GM18508 (cell line): ENCODE measurements at regions not wholly inside any gene's neighbourhood (a gene's known extent, or its start where the extent isn't known, plus 50 kb on each side); places are given as distances from the start of the nearest gene placed in this dataset.
"Not testable (repeated sequence)": the region's sequence is repeated elsewhere in the genome, so short reads cannot be mapped to it uniquely, and the experiment has no call there.

ENCODE experiments used
- ATAC-seq: cut with Tn5 transposase; IDR thresholded peaks from one replicate; pipeline ENCODE4 v1.9.1; 2021; ENCODE audit warnings: moderate number of reproducible peaks; ENCODE audit not compliant: insufficient read depth, unreplicated experiment

DNA sequence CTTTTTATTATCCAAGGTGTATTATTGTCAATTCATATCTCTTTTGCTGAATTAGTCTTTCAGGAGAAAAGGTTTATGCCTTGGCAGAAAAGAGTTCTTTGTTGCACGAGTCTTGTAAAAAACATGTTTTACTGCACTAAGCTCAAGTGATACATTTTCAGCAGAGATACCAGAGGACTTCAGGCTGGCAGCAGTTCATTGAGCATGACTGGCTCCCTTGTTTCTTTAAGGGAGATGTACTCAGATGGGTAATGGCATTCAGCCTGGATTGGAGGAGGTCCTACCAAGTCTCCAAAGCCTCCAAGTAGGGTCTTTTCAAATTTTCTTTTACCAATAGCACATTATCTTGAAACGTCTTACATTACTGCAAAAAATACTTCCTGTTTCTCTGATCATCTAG, 400.1 kb downstream of the NSUN3 start:
- ATAC-seq = no peak

DNA sequence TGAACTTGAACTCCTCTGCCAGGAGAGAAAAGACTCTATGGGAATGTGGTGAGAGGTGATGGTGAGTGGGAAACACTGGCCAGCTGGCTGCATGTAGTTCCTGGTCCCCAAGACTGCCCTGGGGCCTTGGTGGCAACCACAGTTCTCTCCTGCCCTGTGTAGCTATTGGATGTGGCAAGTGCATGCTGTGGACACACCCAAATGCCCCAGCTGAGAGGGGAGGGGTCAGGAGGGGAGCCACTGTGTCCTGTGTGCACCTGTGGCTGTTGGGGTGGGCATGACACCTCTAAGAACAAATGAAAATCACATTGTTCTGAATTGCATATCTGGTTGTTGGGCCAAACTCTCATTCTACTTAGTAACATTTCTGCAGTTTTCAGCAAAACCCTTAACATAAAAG, 409.6 kb downstream of the NSUN3 start:
- ATAC-seq = no peak

DNA sequence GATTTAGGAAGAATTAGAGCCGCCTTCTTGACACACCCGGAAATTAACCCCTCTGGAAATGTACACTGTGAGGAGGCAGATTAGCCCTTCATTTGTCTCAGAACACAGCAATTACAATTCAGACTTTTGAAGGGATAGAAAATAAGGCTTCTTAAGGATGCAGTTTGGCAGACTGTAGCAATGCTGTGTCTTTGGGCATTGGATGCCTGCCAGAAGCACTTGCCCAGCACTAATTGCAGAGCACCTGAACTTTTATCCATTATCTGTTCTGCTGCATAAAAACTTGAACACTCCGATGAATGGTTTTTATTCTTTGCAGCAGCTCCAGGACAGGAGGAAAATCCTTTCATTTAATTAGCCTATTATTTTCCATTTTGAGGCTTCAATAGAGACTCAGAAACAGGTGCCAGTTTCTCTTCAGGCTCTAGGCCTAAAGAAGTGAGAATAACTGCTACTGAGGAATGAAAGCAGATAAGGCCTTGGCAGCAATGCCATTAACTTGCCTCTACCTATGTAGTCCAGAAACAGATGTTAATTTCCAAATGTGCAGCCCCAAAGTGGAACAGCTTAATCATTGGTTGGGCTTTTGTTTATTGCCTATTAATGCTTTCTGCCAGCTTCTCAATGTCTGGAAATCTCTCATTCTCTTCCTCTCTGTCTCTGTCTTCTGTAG, 418.5 kb downstream of the NSUN3 start:
- no peak for ATAC-seq

DNA sequence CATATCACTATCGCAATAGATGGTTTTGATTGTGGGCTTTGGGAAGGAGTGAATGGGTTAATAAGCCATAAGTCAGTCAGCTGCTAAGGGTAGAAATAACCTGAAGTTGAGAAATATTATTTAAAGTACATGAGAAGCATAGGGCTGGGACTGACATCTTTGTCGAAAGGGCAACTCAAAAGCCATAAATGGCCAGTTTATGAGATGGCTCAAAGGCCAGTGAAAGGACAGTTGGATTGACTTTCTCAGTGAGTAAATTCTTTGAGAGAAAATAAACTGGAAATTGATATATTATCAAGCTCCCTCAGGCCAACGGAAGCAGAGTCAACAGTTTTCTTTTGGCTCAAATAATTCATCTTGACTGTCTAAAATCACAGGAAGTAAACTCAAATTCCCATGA, 419.8 kb downstream of the NSUN3 start:
- no peak for ATAC-seq

DNA sequence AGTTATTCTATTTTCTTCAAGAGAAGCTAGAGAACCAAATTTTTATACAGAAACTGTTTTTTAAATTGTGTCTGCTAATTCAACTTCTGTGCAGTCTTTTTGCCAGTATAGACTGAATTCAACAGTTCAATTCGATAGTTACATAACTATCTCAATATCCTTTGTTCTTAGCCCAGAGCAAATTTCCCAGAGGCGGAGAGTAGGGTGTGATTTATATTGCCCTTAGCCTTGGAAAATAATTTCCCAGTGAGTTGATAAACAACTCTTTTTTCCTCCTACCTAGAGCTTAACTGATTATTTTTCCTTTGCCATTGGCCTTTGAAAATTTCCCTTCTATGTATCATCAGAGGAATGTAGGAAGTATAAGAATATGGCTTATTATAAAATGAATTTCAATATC, 420.5 kb downstream of the NSUN3 start:
- no peak for ATAC-seq

DNA sequence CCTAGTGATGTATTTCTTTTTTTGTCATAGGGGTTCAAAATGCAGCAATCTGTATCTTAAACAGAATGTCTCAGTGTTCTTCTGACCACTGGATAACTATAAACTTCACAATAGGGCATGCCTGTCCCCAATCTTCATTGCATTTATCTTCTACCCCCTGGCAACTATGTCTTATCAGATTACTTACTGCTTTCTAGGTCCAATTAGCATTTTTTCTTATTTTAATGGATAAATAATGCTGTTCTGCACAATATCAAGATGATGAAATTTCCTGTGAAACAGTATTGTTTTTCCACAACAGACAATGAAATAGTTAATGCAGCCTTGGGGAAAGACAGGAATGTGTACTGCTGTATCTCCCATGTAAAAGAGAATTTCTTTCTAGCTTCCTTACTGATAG, 432.1 kb downstream of the NSUN3 start:
- no peak for ATAC-seq

DNA sequence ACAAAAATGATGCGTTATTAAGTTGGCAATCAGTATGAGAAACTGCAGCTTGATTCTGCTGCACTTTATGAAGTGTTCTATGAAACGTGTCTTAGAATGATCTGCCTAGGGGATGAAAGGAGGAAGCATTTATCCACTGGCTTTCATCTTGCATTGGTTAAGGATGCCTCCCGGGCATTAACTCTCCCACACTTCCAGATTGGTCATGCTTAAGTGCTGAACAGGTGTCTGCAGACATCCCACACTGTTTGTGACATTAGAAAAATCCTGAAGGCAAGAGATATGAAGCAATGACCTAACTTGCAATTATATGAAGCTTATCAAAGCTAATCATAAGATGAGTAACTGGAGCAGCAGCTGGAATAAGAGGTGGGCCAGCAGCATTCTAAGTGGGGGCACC, 437.3 kb downstream of the NSUN3 start:
- ATAC-seq = no peak

DNA sequence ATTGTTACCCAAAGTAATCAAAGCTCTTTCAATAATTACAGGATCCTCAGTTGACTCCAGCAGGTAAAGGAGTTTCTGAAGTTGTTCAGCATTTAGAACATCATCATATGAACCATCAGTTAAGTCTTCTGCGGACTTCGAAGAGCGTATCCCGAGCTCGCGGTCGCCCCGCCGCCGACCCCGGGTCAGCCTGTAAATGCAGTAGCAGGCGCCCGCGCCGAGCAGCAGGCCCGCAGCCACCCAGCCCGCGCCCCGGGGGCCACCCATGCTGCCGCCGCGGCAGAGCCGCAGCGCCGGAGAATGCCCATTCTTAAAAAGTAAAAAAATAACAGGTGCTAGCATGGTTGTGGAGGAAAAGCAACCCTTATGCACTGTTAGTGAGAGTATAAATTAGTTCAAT, 444.5 kb downstream of the NSUN3 start:
- ATAC-seq = not testable (repeated sequence)

DNA sequence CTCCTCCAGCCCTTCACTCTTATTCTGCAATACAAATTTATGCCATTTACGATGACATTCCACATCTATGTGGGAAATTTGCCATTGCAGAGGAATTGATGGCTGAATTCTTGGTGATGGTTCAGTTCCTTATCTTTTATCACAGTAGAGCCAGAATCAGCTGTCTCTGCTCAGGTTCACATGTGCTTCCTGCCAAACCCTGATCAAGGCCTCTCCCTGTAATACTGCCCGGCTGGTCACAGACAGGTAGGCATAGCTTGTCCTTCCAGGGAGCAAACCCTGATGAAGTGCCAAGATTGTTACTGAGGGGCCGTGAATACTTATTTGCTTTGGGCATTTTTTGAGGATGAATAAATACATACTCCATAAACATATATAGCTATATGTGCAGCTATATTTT, 450.0 kb downstream of the NSUN3 start:
- ATAC-seq = no peak

DNA sequence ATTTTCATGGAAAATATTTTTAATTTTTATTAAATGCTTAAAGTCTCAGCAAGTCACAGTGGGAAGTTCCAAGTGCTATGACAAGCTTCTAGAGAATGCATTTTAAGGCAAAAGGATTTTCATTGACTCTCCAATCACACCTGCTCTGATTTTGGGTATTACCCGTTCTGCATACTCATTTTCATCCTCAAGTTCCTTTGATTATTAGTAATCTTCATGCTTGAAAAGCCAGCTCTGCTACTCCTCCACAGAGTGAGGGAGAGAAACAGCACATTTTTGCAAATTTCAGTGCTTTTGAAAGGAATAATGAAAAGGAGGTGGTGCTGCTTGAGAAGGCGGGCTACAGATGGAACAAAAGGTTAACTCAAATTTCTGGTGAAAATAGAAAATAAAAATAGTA, 450.7 kb downstream of the NSUN3 start:
- peak; percentile 47 for ATAC-seq

DNA sequence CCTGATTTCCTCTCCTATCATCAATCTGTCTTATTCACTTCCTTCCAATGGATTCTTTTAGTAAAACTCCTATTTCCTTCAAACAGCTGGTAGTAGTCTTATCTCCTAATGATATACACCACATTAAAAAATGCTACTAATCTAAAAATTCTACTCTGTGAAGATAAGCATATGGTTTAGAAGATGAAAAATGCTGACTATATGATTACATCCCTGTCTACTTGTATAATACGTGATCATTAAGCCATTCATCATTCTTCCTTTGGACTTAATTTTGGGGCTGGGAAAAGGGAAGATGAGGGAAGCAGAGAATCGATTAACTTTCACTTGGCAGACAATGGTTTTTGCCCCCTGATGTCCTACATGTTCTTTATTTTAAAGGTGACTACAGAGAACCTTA, 453.1 kb downstream of the NSUN3 start:
- no peak for ATAC-seq

DNA sequence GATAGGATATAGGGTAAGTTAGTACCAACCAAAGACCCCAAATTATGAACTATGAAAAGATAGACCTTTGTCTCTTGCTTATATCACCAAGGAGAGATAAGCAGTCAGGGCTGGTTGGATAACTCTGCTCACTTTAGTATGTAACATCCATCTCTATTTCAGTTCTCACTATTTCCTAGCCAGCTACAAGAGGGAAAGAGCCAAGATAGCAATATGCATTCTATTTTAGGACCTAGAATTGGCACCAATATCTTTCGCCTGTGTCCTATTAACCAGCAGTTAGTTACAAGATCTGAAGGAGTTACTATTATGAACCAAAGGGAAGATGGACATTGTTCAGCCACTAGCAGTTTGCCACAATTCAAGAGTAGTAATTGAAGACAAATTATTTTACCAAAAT, 457.5 kb downstream of the NSUN3 start:
- ATAC-seq = no peak

DNA sequence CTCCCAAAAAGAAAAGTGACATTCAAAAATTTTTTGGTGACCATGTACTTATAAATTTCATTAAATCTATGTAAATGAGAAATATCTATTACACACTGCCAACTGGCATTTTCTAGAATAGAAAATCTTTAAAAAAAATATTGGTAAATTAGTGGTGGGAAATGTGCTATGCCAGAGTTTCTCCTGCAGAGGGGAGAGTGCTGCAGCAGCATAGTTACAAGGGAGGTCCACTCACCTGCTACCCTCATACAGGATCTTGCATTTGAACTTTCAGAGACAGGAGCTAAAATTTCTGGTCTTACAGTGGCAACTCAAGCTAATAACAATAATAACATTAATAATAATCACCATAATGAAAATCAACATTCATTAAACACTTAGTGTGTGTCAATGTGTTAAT, 459.6 kb downstream of the NSUN3 start:
- ATAC-seq = no peak

DNA sequence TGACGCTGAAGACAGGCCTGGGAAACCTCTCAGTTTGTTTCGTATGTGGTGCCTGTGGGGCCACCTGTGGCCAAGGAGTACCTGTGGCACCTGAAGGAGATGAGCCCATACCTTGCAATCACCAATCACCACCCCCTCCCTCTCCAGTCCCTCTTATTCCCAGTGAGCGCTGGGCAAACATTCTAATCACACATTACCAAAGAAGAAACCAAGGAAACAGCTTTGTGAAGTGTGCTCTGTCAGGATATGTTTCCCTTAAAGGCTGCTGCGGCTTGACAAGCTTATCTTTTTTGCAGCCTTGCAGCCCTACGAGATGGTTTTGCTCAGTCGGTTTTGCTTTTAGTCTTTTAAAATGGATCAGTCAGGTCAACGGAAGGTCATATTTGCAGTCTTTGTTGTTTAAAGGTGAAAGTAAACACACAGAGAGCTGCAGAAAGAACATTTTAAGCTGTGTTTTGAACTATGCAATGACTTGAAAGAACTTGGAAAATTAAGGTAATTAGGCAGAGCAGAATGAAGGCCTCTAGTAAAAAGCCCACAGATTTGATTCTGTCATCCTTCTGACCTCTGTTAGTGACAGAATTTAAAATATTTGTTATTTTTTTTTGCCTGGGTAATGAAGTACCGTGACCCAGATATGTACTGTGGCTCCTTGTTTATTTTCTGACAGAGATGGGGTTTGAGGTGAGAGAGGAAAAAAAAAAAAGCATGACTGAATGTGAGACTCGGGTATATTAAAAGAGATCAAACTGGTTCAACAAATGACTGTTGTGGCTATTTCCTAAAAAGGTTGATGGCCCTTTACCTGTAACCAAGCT, 461.4 kb downstream of the NSUN3 start:
- no peak for ATAC-seq

DNA sequence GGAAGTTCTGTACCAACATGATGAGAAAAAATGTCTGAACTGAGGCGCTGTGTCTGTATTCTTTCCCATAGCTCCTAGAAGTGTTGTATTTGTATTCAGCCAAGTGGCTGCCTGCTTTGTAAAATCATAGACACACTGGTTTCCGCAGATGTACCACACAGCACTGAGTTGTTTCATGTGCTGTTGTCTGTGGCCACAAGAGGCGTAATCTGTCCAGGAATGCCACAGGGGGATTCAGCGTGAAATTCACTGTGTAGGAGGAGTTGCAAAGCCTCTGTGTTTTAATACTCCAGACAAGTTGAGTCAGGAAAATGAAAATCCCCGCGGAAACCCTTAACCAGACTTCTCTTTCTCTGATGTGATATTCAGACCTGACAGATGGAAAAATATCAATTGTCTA, 462.2 kb downstream of the NSUN3 start:
- no peak for ATAC-seq

DNA sequence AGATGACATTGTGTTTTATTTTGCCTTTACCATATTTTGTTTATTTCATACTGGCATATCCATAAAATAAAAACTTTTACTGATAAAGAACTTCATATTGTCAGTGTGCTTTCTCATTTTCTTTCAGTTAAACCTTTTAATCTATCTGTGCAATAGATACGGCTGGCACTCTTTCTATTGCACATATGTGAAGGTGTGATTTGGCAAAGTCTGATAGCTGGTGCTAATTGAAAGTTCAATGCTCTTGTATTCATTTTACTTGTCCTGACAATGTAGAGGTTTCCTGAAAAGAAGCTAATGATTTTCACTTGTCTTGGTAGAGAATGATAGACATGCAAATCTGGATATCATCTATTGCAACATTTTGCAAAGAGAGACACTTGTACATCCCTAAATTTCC, 467.0 kb downstream of the NSUN3 start:
- no peak for ATAC-seq

DNA sequence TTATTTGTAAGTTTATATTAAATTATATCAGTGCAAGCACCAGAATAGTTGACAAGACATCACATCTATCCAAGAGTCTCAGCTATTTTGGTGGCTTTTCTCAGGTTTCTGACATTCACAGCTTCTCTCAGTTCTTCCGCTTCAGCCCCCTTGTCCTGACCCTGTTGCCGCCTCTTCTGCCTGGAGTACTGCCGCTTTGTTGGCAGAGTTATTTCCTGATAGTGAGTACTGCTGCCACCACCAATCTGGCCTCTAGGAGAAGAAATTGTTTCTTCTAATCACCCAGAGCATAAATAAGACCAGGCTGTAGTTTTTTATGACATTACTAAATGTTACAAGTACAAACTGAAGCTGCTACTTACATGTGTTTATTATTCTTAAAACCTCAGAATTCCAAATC, 470.1 kb downstream of the NSUN3 start:
- no peak for ATAC-seq

DNA sequence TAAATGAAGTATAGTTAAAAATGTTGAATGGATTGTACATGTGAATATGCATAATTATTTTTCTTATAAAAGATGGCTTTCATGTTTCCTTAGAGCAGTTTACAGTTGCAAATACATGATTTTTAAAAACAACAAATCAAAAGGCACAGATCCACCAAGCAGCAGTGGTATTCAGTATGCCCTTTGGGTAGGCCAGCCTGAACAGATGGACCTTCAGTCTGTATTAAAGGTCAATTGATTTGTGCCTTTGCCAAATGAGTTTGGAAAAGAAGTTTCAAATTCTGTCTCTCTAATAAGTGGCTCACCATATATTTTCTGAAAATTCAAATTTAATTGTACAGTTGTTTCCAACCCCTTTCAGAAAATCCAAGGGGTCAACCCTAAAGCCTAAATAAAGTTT, 477.1 kb downstream of the NSUN3 start:
- ATAC-seq = no peak

DNA sequence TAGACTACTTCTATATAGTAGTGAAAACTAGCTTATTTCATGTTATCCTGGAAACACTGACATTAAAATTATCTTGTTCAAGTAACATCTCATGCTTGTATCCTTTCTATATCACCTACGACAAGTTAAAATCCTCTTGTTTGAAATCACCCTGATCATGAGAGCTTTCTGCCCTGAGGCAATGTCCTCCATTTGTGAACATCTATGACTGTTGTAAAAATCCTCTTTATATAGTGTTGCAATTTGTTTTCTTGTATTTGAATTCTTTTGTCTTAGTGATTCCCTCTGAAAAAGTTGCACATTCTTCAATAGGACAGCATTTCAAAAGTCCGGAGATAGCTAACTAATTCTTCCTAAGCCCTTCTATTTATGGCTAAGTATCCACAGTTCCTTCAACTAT, 480.3 kb downstream of the NSUN3 start:
- ATAC-seq = no peak

DNA sequence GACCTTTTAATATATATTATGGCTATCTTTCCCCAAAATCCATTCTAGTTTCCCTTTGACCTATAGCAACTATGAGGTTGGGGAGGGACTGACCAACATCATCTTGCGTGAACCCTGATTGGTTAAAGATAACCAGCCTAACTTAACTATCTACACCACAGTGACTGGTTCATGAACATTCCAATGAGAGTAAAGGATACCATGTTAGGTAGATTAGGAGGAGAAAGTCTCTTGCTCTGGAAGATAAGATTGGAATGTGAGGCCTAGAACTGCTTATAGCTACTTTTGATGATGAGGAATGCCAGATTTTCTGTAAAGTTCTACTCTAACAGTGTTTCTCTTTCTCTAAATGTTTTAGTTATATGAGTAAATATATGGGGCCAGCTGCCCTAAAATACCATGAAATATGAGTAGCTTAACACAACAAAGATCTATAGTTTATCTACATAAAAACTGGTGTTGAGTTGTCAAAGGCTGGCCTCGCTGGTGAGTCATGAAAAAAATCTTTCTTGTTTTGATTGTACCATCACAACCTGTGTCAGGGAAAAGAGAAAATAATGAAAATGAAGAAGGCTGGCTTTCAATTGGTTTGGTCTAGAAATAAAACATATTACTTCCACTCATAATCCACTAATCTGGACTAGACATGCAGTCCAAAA, 481.4 kb downstream of the NSUN3 start:
- no peak for ATAC-seq

DNA sequence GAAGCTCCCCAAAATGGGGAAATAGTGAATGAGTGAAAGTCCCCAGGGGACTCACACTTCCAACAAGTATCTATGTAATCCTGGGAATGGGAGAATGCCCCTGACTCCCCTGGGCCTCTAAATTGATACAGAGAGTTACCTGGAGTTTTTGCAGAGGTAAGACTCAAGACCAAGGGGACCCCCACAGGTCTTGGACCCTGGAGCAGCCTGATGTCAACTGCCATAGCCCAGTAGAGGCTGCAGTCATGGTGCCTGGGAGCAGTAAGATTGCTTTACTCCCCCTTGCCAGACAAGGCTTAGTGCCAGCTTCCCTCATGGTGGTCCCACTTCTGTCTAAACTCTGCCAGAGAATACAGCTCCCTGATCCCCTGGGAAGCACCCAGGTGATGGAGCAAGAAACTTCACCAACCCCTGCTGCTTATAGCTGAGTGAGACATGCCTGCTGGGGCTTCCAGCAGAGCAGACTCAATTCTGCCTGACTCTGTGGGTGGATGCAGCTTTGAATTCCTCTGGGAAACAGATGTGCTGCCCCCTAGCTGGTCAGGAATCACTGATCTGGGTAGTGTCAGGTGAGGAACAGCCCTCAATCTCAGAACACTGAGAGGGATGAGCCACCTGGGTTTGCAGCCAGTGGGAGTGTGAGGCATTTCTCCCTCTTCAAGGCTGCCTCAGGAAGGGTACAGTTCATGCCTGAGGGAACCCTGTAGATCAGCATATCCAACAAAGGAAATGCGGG, 485.9 kb downstream of the NSUN3 start:
- ATAC-seq = no peak
